Heart left ventricle (tissue), 16 donors: ENCODE measurements at regions not wholly inside any gene's neighbourhood (a gene's known extent, or its start where the extent isn't known, plus 50 kb on each side); places are given as distances from the start of the nearest gene placed in this dataset.

Source experiments
- ATAC-seq, 4 donors: fragments of 200-7000 bp; cut with Tn5 transposase; one replicate each; pipeline ENCODE4 v1.9.1; 2020 to 2022; ENCODE audit warnings: moderate library complexity in 4 of 4, mild to moderate bottlenecking in 3 of 4, moderate number of reproducible peaks in 1 of 4
- DNase-seq, 5 donors: peaks; one replicate each; pipeline ENCODE4 v3.0.0-alpha.2; 2020
- H3K27ac ChIP-seq, 12 donors: fragments of 200-600 bp; sonication (generic) in 4 of 12; one replicate each; pipeline versions ENCODE4 v1.5.0 to v1.8.0; 2016 to 2022; ENCODE audit warnings: mild to moderate bottlenecking in 2 of 12
- H3K27me3 ChIP-seq, 9 donors: fragments of 200-600 bp; sonication (generic) in 2 of 9; one replicate each; pipeline versions ENCODE4 v1.5.1 to v1.8.0; 2016 to 2022; ENCODE audit warnings: mild to moderate bottlenecking in 3 of 9
- H3K36me3 ChIP-seq, 9 donors: fragments of 200-600 bp; sonication (generic) in 2 of 9; one replicate each; pipeline versions ENCODE4 v1.5.0 to v1.8.0; 2018 to 2022; ENCODE audit warnings: mild to moderate bottlenecking in 2 of 9
- H3K4me1 ChIP-seq, 12 donors: fragments of 200-600 bp; sonication (generic) in 4 of 12; one replicate each; pipeline versions ENCODE4 v1.5.0 to v1.8.0; 2016 to 2022; ENCODE audit warnings: mild to moderate bottlenecking in 3 of 12
- H3K4me3 ChIP-seq, 12 donors: fragments of 200-600 bp; sonication (generic) in 4 of 12; one replicate each; pipeline versions ENCODE4 v1.5.0 to v1.8.0; 2017 to 2022; ENCODE audit warnings: mild to moderate bottlenecking in 9 of 12, moderate library complexity in 4 of 12
- H3K9me3 ChIP-seq, 12 donors: fragments of 200-600 bp; sonication (generic) in 4 of 12; one replicate each; pipeline versions ENCODE4 v1.5.0 to v1.8.0; 2016 to 2022; ENCODE audit warnings: mild to moderate bottlenecking in 1 of 12
- CTCF ChIP-seq, 12 donors: fragments of 200-600 bp; sonication (generic) in 4 of 12; IDR thresholded peaks; one replicate each; pipeline versions ENCODE4 v1.5.0 to v1.8.0; 2018 to 2022; ENCODE audit warnings: antibody characterized with exemption in 12 of 12, mild to moderate bottlenecking in 5 of 12
- POLR2A ChIP-seq, 2 donors: fragments of 450-650 bp; IDR thresholded peaks; one replicate each; pipeline ENCODE4 v1.6.1; 2017; ENCODE audit warnings: antibody characterized with exemption in 2 of 2, mild to moderate bottlenecking in 2 of 2, moderate library complexity in 2 of 2
- WGBS, 4 donors: extraction: QIAGEN DNeasy Blood & Tissue Kit in 2 of 4; methylation state at CpG; one replicate each; pipeline versions ENCODE4 v1.1.5 to v1.1.7; 2013 to 2018; 5-methylcytosine and 5-hydroxymethylcytosine counted together
- intact Hi-C, 10 donors: fragments of 100-400 bp; cut with DNase I; formaldehyde crosslinking; loops; one replicate each; pipeline versions ENCODE4 v1.11.1 to v1.14.2; 2022
- donor health status: ischemic (EF 13 %, LVEDD 7.1; RV severe dilation, severe dysfunction).
- donor health status: healthy with polysubstance abuse.
- donor health status: DM: no; HTN: yes; CAD: no.
- donor health status: DM: no; HTN: no; CAD: no.
- donor health status: ischemic (EF 25% LVEDD 6.9; RV normal size, moderate dysfunction).
- donor health status: ischemic (EF 25% LVEDD 5.7; RV mildly dilated, moderate dysfunction).
- donor health status: healthy.
- donor health status: DM: yes; HTN: yes; CAD: no.
- donor health status: ischemic (EF 35%, LVEDD 5.7; RV mildly dilated, moderate dysfunction).
- donor health status: nonischemic (EF 11% LVEDD 7.7; RV severe dilation, severe dysfunction).
- donor health status: DM: yes; HTN: yes; CAD: no.
- donor health status: PGD.
- donor health status: ischemic (EF 29% LVEDD 5.4; RV normal size, mild dysfunction).
- donor health status: nonischemic (EF 23%, LVEDD 6.1; RV moderate dilation, normal function).

- Histone ChIP-seq H3K9me3 (no peaks in the 10 kb centered on the region), H3K4me3 (no peak overlapping the region), H3K36me3 (no peaks in the 10 kb centered on the region), H3K27me3 (no peaks in the 10 kb centered on the region), H3K27ac (no peak overlapping the region), H3K4me1 (no peaks in the 10 kb centered on the region)
- ATAC-seq: no peak
- intact Hi-C loops: no loop called here
- DNase-seq: no peak
- 46 to 55% (median 48%) methylated on average over 6 of the region's 6 CpGs for WGBS, 4 donors
- TF ChIP-seq POLR2A (IDR thresholded peaks at IDR 0.05) (no peak), CTCF (IDR thresholded peaks at IDR 0.05) (no peak)
Observed at GRCh38 chr2:78301166-78301789, 724.2 kb upstream of the REG3G start.

- ATAC-seq (no peak), DNase-seq (no peak)
- Histone ChIP-seq H3K4me1 (no peaks in the 10 kb centered on the region), H3K9me3 (no peaks in the 10 kb centered on the region), H3K36me3 (no peaks in the 10 kb centered on the region), H3K27ac (no peak overlapping the region), H3K4me3 (no peak overlapping the region), H3K27me3 (no peaks in the 10 kb centered on the region)
- no peak for TF ChIP-seq POLR2A (IDR thresholded peaks at IDR 0.05)
- TF ChIP-seq CTCF (IDR thresholded peaks at IDR 0.05): no peak
- 15 to 30% (median 21%) methylated on average over 1 of the region's 1 CpG for WGBS, 4 donors
- intact Hi-C loops: no loop called here
Observed at GRCh38 chr2:78304678-78305077, 720.8 kb upstream of the REG3G start.

- ATAC-seq (no peak), DNase-seq (no peak)
- Histone ChIP-seq H3K4me3 (no peak overlapping the region), H3K4me1 (no peaks in the 10 kb centered on the region), H3K27me3 (no peaks in the 10 kb centered on the region), H3K9me3 (peaks cover 0 to 3% (median 0%) of the 10 kb centered on the region in 12 donors), H3K27ac (no peak overlapping the region), H3K36me3 (no peaks in the 10 kb centered on the region)
- TF ChIP-seq POLR2A (IDR thresholded peaks at IDR 0.05) (no peak), CTCF (IDR thresholded peaks at IDR 0.05) (no peak)
- intact Hi-C loops: no loop called here
- 34 to 47% (median 42%) methylated on average over 3 of the region's 3 CpGs for WGBS, 4 donors
Observed at GRCh38 chr2:78309460-78309859, 716.0 kb upstream of the REG3G start.

GRCh38 chr2:78315368-78315767, 710.1 kb upstream of the REG3G start:
- ATAC-seq (no peak), DNase-seq (no peak)
- H3K27me3 ChIP-seq: no peaks in the 10 kb centered on the region
- TF ChIP-seq CTCF (IDR thresholded peaks at IDR 0.05) (no peak), POLR2A (IDR thresholded peaks at IDR 0.05) (no peak)
- H3K9me3 ChIP-seq: peaks cover 0 to 3% (median 0%) of the 10 kb centered on the region in 12 donors
- no peak overlapping the region for H3K27ac ChIP-seq
- H3K36me3 ChIP-seq: no peaks in the 10 kb centered on the region
- intact Hi-C loops: no loop called here
- H3K4me3 ChIP-seq: no peak overlapping the region
- no peaks in the 10 kb centered on the region for H3K4me1 ChIP-seq
